ENCODE measurements at regions not wholly inside any gene's neighbourhood (a gene's known extent, or its start where the extent isn't known, plus 50 kb on each side); places are given as distances from the start of the nearest gene placed in this dataset.
"Not testable (repeated sequence)": the region's sequence is repeated elsewhere in the genome, so short reads cannot be mapped to it uniquely, and the experiment has no call there.

GRCh38 chr17:63185420-63185819 lies 219.4 kb downstream of the TANC2 start:
- DNase-seq, result no peak

GRCh38 chr17:63189082-63189481 lies 223.0 kb downstream of the TANC2 start:
- DNase-seq, result no peak

GRCh38 chr17:63189930-63190329 lies 223.9 kb downstream of the TANC2 start:
- no peak for DNase-seq

- no peak for DNase-seq
Measured at GRCh38 chr17:63190821-63191370, 224.9 kb downstream of the TANC2 start.

GRCh38 chr17:63191610-63192009 lies 225.6 kb downstream of the TANC2 start:
- no peak for DNase-seq

GRCh38 chr17:63193827-63194226 lies 227.8 kb downstream of the TANC2 start:
- no peak for DNase-seq

GRCh38 chr17:63196772-63197335 lies 230.8 kb downstream of the TANC2 start:
- no peak for DNase-seq

GRCh38 chr17:63203652-63204051 lies 237.6 kb downstream of the TANC2 start:
- no peak for DNase-seq

- no peak for DNase-seq
Measured at GRCh38 chr17:63221939-63222338, 224.2 kb downstream of the CYB561 start.

GRCh38 chr17:63222655-63223054 lies 223.5 kb downstream of the CYB561 start:
- DNase-seq, result peak; percentile 41

GRCh38 chr17:63223212-63223911 lies 222.7 kb downstream of the CYB561 start:
- no peak for DNase-seq

- DNase-seq, result no peak
Measured at GRCh38 chr17:63224644-63225043, 221.5 kb downstream of the CYB561 start.

- not testable (repeated sequence) for DNase-seq
Measured at GRCh38 chr17:63226720-63227119, 219.4 kb downstream of the CYB561 start.

- DNase-seq, result not testable (repeated sequence)
Measured at GRCh38 chr17:63231015-63231620, 215.0 kb downstream of the CYB561 start.

GRCh38 chr17:63232565-63233310 lies 213.4 kb downstream of the CYB561 start:
- DNase-seq, result no peak

GRCh38 chr17:63240106-63240505 lies 206.0 kb downstream of the CYB561 start:
- no peak for DNase-seq

- DNase-seq, result no peak
Measured at GRCh38 chr17:63246344-63246743, 199.8 kb downstream of the CYB561 start.

GRCh38 chr17:63247706-63248105 lies 198.4 kb downstream of the CYB561 start:
- no peak for DNase-seq

GRCh38 chr17:63249256-63250004 lies 196.7 kb downstream of the CYB561 start:
- DNase-seq, result no peak

GRCh38 chr17:63250830-63251229 lies 195.3 kb downstream of the CYB561 start:
- DNase-seq, result no peak

- no peak for DNase-seq
Measured at GRCh38 chr17:63258785-63259184, 187.3 kb downstream of the CYB561 start.

GRCh38 chr17:63262751-63263476 lies 183.2 kb downstream of the CYB561 start:
- DNase-seq, result no peak
